OCI-LY3 (cell line): ENCODE measurements at regions not wholly inside any gene's neighbourhood (a gene's known extent, or its start where the extent isn't known, plus 50 kb on each side); places are given as distances from the start of the nearest gene placed in this dataset.
"Not testable (repeated sequence)": the region's sequence is repeated elsewhere in the genome, so short reads cannot be mapped to it uniquely, and the experiment has no call there.

Experiments used
- H2AFZ ChIP-seq: fragments of 200-600, 300-600 bp; shearing (Covaris generic); 2 replicates; pipeline ENCODE4 v1.6.0; 2014; ENCODE audit warnings: antibody characterized with exemption, low read depth, low read length
- H3K27ac ChIP-seq: fragments of 200-600, 300-600 bp; sonication (generic); 2 replicates; pipeline ENCODE4 v1.5.1; 2014; ENCODE audit warnings: mild to moderate bottlenecking, low read length, moderate library complexity, mixed read lengths
- H3K27me3 ChIP-seq: fragments of 200-600, 300-600 bp; sonication (generic); 2 replicates; pipeline ENCODE4 v1.6.1; 2014; ENCODE audit warnings: low read depth, low read length, mixed read lengths
- H3K36me3 ChIP-seq: fragments of 200-600, 300-600 bp; sonication (generic); replicated peaks from 2 replicates; pipeline ENCODE3; 2014; ENCODE audit warnings: low read depth, low read length, mixed read lengths
- H3K4me1 ChIP-seq: fragments of 300-600, 200-600 bp; sonication (generic); 2 replicates; pipeline ENCODE4 v1.6.1; 2014; ENCODE audit warnings: low read length, mixed read lengths
- H3K4me2 ChIP-seq: fragments of 200-600, 300-600 bp; sonication (generic); 2 replicates; pipeline ENCODE4 v1.6.1; 2014; ENCODE audit warnings: low read length, mixed read lengths
- H3K4me3 ChIP-seq: fragments of 300-600, 200-600 bp; sonication (generic); 2 replicates; pipeline ENCODE4 v1.5.1; 2014; ENCODE audit warnings: antibody characterized with exemption, mild to moderate bottlenecking, low read length, moderate library complexity
- H3K79me2 ChIP-seq: fragments of 300-600, 200-600 bp; shearing (Covaris generic); 2 replicates; pipeline ENCODE4 v1.6.1; 2014; ENCODE audit warnings: mild to moderate bottlenecking, low read length, mixed read lengths
- H3K9ac ChIP-seq: fragments of 300-600, 200-600 bp; shearing (Covaris generic); 2 replicates; pipeline ENCODE4 v1.6.0; 2014; ENCODE audit warnings: mild to moderate bottlenecking, low read length, moderate library complexity
- H3K9me3 ChIP-seq: fragments of 200-600, 300-600 bp; shearing (Covaris generic); 2 replicates; pipeline ENCODE4 v1.6.1; 2014; ENCODE audit warnings: low read length, mixed read lengths; ENCODE audit not compliant: insufficient read depth
- H4K20me1 ChIP-seq: fragments of 200-600, 300-600 bp; sonication (generic); 2 replicates; pipeline ENCODE4 v1.6.1; 2016; ENCODE audit warnings: low read length, mixed read lengths; ENCODE audit not compliant: insufficient read depth
- CTCF ChIP-seq: fragments of 200-600, 300-600 bp; sonication (generic); IDR thresholded peaks from 2 replicates; pipeline ENCODE4 v1.5.1; 2014; ENCODE audit warnings: antibody characterized with exemption, low read length, low read depth
- EZH2phosphoT487 ChIP-seq: fragments of 200-600 bp; shearing (Covaris generic); IDR thresholded peaks from 2 replicates; pipeline ENCODE4 v1.6.1; 2018; ENCODE audit warnings: antibody characterized with exemption, mixed run types, low read depth

- no peak overlapping the region for H2AFZ ChIP-seq
- no peaks in the 10 kb centered on the region for H3K27me3 ChIP-seq
- H4K20me1 ChIP-seq: no peaks in the 10 kb centered on the region
- no peaks in the 10 kb centered on the region for H3K4me1 ChIP-seq
- H3K79me2 ChIP-seq: no peaks in the 10 kb centered on the region
- no peak overlapping the region for H3K4me2 ChIP-seq
- TF ChIP-seq CTCF (no peak), EZH2phosphoT487 (no peak)
- no peak overlapping the region for H3K27ac ChIP-seq
- H3K9me3 ChIP-seq: no peaks in the 10 kb centered on the region
- no peaks in the 10 kb centered on the region for H3K36me3 ChIP-seq
- no peak overlapping the region for H3K4me3 ChIP-seq
- no peak overlapping the region for H3K9ac ChIP-seq
These were observed 60.9 kb downstream of the IRX5 start for GRCh38 chr16:54991525-54991924.

DNA sequence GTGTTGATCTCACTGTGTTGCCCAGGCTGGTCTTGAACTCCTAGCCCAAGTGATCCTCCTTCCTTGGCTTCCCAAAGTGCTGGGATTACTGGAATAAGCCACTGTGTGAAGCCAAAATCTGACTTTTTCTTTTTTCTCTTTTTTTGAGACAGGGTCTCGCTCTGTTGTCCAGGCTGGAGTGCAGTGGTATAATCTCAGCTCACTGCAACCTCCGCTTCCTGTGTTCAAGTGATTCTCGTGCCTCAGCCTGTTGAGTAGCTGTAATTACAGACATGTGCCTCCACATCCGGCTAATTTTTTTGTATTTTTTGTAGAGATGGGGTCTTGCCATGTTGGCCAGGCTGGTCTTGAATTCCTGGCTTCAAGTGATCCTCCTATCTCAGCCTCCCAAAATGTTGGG lies 61.3 kb downstream of the IRX5 start:
- not testable (repeated sequence) for H3K36me3 ChIP-seq, H3K4me2 ChIP-seq, H3K9me3 ChIP-seq, H3K9ac ChIP-seq, H3K27me3 ChIP-seq, H4K20me1 ChIP-seq, H3K79me2 ChIP-seq, H3K4me3 ChIP-seq, H3K4me1 ChIP-seq, H3K27ac ChIP-seq, H2AFZ ChIP-seq

- no peaks in the 10 kb centered on the region for H3K27me3 ChIP-seq
- no peaks in the 10 kb centered on the region for H4K20me1 ChIP-seq
- no peak overlapping the region for H3K9ac ChIP-seq
- no peaks in the 10 kb centered on the region for H3K4me1 ChIP-seq
- no peaks in the 10 kb centered on the region for H3K36me3 ChIP-seq
- H2AFZ ChIP-seq: no peak overlapping the region
- no peak overlapping the region for H3K4me3 ChIP-seq
- H3K9me3 ChIP-seq: no peaks in the 10 kb centered on the region
- H3K79me2 ChIP-seq: no peaks in the 10 kb centered on the region
- no peak overlapping the region for H3K27ac ChIP-seq
- no peak for TF ChIP-seq EZH2phosphoT487
- H3K4me2 ChIP-seq: no peak overlapping the region
These were observed 62.6 kb downstream of the IRX5 start for GRCh38 chr16:54993106-54993895.

GRCh38 chr16:54996186-54996585 lies 65.5 kb downstream of the IRX5 start:
- Histone ChIP-seq H3K4me2 (no peak overlapping the region), H3K9me3 (no peaks in the 10 kb centered on the region), H2AFZ (no peak overlapping the region), H3K79me2 (no peaks in the 10 kb centered on the region), H3K4me3 (no peak overlapping the region), H3K4me1 (no peaks in the 10 kb centered on the region), H4K20me1 (no peaks in the 10 kb centered on the region), H3K36me3 (no peaks in the 10 kb centered on the region), H3K27me3 (no peaks in the 10 kb centered on the region), H3K9ac (no peak overlapping the region), H3K27ac (no peak overlapping the region)
- TF ChIP-seq CTCF (no peak), EZH2phosphoT487 (no peak)

GRCh38 chr16:54998834-54999233 lies 68.2 kb downstream of the IRX5 start:
- Histone ChIP-seq H3K36me3 (no peaks in the 10 kb centered on the region), H3K4me2 (no peak overlapping the region), H3K9me3 (no peaks in the 10 kb centered on the region), H2AFZ (no peak overlapping the region), H3K27me3 (no peaks in the 10 kb centered on the region), H3K4me1 (no peaks in the 10 kb centered on the region), H4K20me1 (no peaks in the 10 kb centered on the region), H3K4me3 (no peak overlapping the region), H3K9ac (no peak overlapping the region), H3K79me2 (no peaks in the 10 kb centered on the region), H3K27ac (no peak overlapping the region)
- no peak for TF ChIP-seq EZH2phosphoT487
- TF ChIP-seq CTCF: no peak
